ENCODE measurements at regions not wholly inside any gene's neighbourhood (a gene's known extent, or its start where the extent isn't known, plus 50 kb on each side); places are given as distances from the start of the nearest gene placed in this dataset.

DNA sequence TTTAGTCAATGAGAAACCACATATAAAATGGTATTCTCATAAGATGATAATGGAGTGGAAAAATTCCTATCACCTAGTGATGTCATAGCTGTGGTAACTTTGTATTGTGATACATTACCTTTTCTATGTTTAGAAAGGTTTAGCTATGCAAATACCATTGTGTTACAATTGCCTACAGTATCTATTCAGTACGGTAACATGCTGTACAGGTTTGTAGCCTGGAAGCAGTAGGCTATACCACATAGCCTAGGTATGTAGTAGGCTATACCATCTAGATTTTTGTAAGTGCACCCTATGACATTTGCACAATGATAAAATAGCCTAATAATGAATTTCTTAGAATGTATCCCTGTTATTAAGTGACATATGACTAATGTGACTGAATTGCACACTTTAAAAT is 50.5 kb upstream of the CCDC196 start:
- TF ChIP-seq, protein P1, sequence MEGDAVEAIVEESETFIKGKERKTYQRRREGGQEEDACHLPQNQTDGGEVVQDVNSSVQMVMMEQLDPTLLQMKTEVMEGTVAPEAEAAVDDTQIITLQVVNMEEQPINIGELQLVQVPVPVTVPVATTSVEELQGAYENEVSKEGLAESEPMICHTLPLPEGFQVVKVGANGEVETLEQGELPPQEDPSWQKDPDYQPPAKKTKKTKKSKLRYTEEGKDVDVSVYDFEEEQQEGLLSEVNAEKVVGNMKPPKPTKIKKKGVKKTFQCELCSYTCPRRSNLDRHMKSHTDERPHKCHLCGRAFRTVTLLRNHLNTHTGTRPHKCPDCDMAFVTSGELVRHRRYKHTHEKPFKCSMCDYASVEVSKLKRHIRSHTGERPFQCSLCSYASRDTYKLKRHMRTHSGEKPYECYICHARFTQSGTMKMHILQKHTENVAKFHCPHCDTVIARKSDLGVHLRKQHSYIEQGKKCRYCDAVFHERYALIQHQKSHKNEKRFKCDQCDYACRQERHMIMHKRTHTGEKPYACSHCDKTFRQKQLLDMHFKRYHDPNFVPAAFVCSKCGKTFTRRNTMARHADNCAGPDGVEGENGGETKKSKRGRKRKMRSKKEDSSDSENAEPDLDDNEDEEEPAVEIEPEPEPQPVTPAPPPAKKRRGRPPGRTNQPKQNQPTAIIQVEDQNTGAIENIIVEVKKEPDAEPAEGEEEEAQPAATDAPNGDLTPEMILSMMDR (IDR thresholded peaks at IDR 0.05; ENCODE audit: insufficient read depth, low read length, poor library complexity, severe bottlenecking): no peak
- TF ChIP-seq EZH2phosphoT487 (conservative IDR thresholded peaks at IDR 0.05; ENCODE audit: low read length): no peak

Measured in SU-DHL-6 (cell line).